ENCODE measurements at regions not wholly inside any gene's neighbourhood (a gene's known extent, or its start where the extent isn't known, plus 50 kb on each side); places are given as distances from the start of the nearest gene placed in this dataset.

- no peak for DNase-seq
Observed at GRCh38 chr20:57868310-57868709, 158.5 kb upstream of the PMEPA1 start.

- no peak for DNase-seq
Observed at GRCh38 chr20:57867807-57868206, 158.0 kb upstream of the PMEPA1 start.

- no peak for DNase-seq
Observed at GRCh38 chr20:57867181-57867803, 157.5 kb upstream of the PMEPA1 start.

- DNase-seq = no peak
Observed at GRCh38 chr20:57866250-57867106, 156.7 kb upstream of the PMEPA1 start.

- no peak for DNase-seq
Observed at GRCh38 chr20:57865266-57865665, 155.5 kb upstream of the PMEPA1 start.

- no peak for DNase-seq
Observed at GRCh38 chr20:57860576-57860975, 150.8 kb upstream of the PMEPA1 start.

GRCh38 chr20:57857969-57858368, 148.2 kb upstream of the PMEPA1 start:
- DNase-seq = no peak

- no peak for DNase-seq
Observed at GRCh38 chr20:57857118-57857517, 147.3 kb upstream of the PMEPA1 start.

GRCh38 chr20:57856658-57857057, 146.8 kb upstream of the PMEPA1 start:
- no peak for DNase-seq

GRCh38 chr20:57851796-57852195, 142.0 kb upstream of the PMEPA1 start:
- DNase-seq = no peak

- no peak for DNase-seq
Observed at GRCh38 chr20:57851025-57851682, 141.3 kb upstream of the PMEPA1 start.

- no peak for DNase-seq
Observed at GRCh38 chr20:57849521-57850215, 139.9 kb upstream of the PMEPA1 start.

- DNase-seq = no peak
Observed at GRCh38 chr20:57849121-57849520, 139.3 kb upstream of the PMEPA1 start.

- DNase-seq = no peak
Observed at GRCh38 chr20:57848282-57848681, 138.5 kb upstream of the PMEPA1 start.

GRCh38 chr20:57847104-57847503, 137.3 kb upstream of the PMEPA1 start:
- DNase-seq = no peak

GRCh38 chr20:57844626-57845596, 135.1 kb upstream of the PMEPA1 start:
- DNase-seq = no peak

GRCh38 chr20:57843941-57844625, 134.3 kb upstream of the PMEPA1 start:
- DNase-seq = no peak

- DNase-seq = no peak
Observed at GRCh38 chr20:57842720-57843119, 132.9 kb upstream of the PMEPA1 start.

- no peak for DNase-seq
Observed at GRCh38 chr20:57841297-57841866, 131.6 kb upstream of the PMEPA1 start.

GRCh38 chr20:57840504-57841296, 130.9 kb upstream of the PMEPA1 start:
- no peak for DNase-seq

All from NCI-H2107 (cell line).